Cardiac fibroblast (primary cell): ENCODE measurements at regions not wholly inside any gene's neighbourhood (a gene's known extent, or its start where the extent isn't known, plus 50 kb on each side); places are given as distances from the start of the nearest gene placed in this dataset.

Experiments
- DNase-seq, 2 donors: peaks; one replicate each; pipeline versions ENCODE4 v3.0.0 to v3.0.0-alpha.2; 2010; ENCODE audit warnings: low read depth in 2 of 2
- H3K4me3 ChIP-seq, 2 donors: replicated peaks in 1 of 2; 1 replicate in 1 of 2; 2 replicates in 1 of 2; pipeline ENCODE4 v1.5.1; 2011; ENCODE audit warnings: low read depth in 2 of 2, low read length in 2 of 2, mild to moderate bottlenecking in 2 of 2, moderate library complexity in 1 of 2
- TF ChIP-seq, protein P1 (sequence below): IDR thresholded peaks from one replicate; pipeline ENCODE4 v1.5.1; 2011; ENCODE audit warnings: low read depth, mild to moderate bottlenecking, low read length, inconsistent platforms

DNA sequence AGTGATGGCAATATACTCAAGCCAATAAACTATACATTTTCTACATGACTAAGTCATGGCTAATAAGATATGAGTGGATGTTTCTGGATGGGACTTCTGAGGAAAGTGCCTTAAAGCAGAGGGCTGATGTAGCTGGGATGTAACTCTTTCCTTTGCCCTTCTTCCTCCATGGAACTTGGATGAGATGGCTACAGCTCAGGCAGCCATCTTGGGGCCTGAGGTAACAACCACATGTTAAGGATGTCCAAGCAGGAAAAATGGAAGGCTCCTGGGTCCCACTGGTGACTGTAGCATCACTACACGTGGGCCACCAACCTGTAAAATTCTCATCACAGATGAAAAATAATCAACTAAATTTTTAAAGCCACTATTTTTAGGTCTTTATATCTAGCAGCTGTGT, 54.4 kb upstream of the GRIP1 start:
- H3K4me3 ChIP-seq: no peak overlapping the region
- no peak for DNase-seq
- TF ChIP-seq, protein P1, sequence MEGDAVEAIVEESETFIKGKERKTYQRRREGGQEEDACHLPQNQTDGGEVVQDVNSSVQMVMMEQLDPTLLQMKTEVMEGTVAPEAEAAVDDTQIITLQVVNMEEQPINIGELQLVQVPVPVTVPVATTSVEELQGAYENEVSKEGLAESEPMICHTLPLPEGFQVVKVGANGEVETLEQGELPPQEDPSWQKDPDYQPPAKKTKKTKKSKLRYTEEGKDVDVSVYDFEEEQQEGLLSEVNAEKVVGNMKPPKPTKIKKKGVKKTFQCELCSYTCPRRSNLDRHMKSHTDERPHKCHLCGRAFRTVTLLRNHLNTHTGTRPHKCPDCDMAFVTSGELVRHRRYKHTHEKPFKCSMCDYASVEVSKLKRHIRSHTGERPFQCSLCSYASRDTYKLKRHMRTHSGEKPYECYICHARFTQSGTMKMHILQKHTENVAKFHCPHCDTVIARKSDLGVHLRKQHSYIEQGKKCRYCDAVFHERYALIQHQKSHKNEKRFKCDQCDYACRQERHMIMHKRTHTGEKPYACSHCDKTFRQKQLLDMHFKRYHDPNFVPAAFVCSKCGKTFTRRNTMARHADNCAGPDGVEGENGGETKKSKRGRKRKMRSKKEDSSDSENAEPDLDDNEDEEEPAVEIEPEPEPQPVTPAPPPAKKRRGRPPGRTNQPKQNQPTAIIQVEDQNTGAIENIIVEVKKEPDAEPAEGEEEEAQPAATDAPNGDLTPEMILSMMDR: no peak

DNA sequence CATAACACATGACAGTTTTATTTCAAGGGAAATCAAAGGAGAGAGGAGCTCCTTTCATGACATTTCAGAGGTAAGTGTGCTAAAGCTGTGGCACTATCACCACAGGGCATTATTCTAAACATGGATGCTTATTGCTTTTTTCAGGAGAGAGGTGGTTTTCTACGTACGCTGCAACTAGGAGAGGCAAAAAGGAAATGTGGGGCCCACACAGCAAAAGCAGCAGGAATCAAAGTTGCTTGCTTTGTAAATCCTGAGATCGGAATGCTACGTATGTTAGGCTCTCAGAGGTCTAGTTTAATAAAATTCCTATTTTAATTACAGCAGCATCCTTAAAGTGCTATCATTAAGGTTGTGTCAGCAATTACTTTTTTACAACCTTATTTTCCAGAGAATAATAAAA, 55.0 kb upstream of the GRIP1 start:
- DNase-seq: no peak
- H3K4me3 ChIP-seq: no peak overlapping the region
- TF ChIP-seq, protein P1: no peak

DNA sequence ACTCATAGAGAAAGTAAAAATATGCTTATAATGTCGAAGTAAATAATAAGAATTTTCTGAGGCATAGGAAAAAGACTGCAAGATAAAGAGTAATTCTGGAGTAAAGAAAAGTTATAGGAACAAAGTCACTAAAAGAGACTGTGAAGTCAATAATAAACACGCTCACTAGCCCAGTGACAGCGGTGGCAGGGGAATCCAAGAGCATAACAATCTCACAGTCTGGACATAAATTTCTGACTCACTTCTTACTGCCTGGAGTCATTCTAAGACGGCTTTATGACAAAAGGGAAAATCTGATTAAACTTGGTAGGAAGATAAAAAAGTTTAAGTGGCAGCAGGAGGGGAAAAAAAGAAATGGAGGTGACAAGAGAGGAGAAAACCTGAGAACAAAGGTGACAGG, 56.4 kb upstream of the GRIP1 start:
- no peak overlapping the region for H3K4me3 ChIP-seq
- DNase-seq: no peak
- TF ChIP-seq, protein P1: no peak

DNA sequence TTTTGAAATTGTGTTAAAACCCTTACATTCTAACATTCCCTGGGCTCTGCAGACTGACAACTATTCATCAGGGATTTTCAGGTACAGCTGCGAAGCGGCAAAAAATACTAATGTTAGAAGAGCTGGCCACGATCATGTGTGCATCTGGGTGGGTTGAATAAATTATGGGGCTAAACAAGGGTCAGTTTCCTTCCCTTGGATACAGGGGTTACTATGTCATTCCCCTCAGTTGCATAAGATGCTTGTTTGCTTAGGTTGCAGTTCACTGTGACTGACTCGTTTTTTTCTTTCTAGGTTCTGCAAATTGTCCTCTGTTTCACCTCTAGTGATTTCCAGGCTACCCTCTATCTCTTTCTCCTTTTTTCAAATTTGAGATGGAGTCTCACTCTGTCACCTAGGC, 58.1 kb upstream of the GRIP1 start:
- TF ChIP-seq, protein P1: no peak
- H3K4me3 ChIP-seq: no peak overlapping the region
- no peak for DNase-seq

DNA sequence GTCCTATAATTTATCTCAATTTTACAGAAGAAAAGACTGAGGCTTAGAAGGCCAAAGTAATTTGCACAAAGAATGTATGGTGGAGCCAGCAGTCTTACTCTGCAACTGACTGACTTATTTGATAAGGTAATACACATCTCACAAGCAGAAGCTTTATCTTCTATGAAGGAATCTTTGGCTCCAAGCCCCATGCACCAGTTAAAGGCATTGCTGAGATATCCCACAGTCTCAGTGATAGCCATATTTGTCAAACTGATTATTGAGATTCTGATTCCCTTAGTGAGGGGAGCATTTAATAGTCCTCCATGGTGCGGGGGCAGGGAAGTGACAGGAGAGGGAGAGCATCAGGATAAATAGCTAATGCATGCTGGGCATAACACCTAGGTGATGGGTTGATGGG, 60.4 kb upstream of the GRIP1 start:
- DNase-seq: no peak
- no peak overlapping the region for H3K4me3 ChIP-seq
- TF ChIP-seq, protein P1: no peak

DNA sequence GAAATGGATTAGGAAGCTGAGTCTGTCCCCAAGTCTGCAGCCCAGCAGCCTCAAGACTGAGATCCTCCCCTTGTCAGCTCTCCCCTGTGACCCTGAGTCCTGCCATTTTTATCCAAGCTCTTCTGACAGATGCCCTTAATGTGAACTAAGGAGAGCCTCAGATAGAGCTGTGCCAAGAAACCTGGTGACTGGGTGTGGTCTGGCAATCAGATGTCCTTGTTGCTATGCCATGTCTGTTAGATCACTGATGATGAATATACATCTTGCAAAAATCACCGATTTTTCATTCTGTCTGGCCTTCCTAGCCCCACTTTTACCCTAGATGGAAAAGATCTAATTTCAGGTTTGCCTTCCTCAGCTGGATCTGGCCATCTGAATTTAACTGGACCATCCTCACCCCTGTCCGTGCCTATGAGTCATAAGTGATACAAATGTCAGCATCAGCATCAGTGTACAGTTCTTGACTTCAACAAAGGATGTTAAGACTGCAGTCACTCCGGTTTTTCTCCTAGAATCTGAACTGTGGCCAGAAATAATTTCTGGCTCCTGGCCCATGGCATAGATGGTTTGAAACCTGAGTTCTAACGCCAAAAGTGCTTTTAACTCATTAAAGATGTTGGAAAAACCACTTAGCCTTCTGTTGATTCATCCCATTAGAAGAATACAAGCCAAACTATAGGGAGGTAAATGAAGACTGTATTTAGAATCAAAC, 61.2 kb upstream of the GRIP1 start:
- DNase-seq: no peak
- TF ChIP-seq, protein P1: no peak
- H3K4me3 ChIP-seq: no peak overlapping the region

DNA sequence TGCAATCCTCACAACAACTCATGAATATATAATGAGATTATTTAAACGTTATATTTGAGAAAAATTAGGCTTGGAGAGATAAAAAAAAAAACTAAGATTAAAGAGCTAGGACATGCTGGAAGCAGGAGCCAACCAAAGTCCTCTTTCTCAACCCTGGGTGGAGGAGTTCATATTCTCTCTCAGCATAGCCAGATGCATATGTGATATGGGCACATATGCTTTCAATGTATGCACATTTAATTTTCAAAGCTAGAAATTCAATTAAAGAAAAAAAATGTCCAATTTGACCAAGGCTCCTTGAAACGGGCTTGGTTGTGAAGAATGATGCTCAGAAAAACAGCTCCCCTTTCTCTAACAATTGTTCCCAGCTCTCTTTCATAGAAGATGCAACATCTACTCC, 61.9 kb upstream of the GRIP1 start:
- TF ChIP-seq, protein P1: no peak
- no peak for DNase-seq
- H3K4me3 ChIP-seq: no peak overlapping the region
